ENCODE measurements at regions not wholly inside any gene's neighbourhood (a gene's known extent, or its start where the extent isn't known, plus 50 kb on each side); places are given as distances from the start of the nearest gene placed in this dataset.

GRCh38 chr14:53783256-53783655 is 173.4 kb downstream of the BMP4 start:
- H3K27ac ChIP-seq, result no peak overlapping the region
- POLR2A ChIA-PET, result no interaction called here
- no peak for ATAC-seq
- no peaks in the 10 kb centered on the region for H3K4me1 ChIP-seq
- no peak for FAIRE-seq
- no peak for TF ChIP-seq PHF8 (IDR thresholded peaks at IDR 0.05; ENCODE audit: borderline replicate concordance, low read depth)
- no peak for TF ChIP-seq HOXB5 (CRISPR knock-in tag; IDR thresholded peaks at IDR 0.05)
- no peak for TF ChIP-seq RAD21 (conservative IDR thresholded peaks at IDR 0.05 in 1 of 2, IDR thresholded peaks at IDR 0.05 in 1 of 2)
- peaks cover 7% of the 10 kb centered on the region; the same call in 1 of the 3 replicates for H3K9me3 ChIP-seq
- no peak for DNase-seq (ENCODE audit: low read depth in 1 of 2, low spot score in 1 of 2)
- no peak overlapping the region for H3K4me2 ChIP-seq
- no peak overlapping the region for H3K4me3 ChIP-seq
- CTCF ChIA-PET, result no interaction called here

GRCh38 chr14:53780051-53780555 is 176.5 kb downstream of the BMP4 start:
- Histone ChIP-seq H3K4me2 (no peak overlapping the region), H3K4me3 (no peak overlapping the region), H3K27ac (no peak overlapping the region), H3K9me3 (peaks cover 4% of the 10 kb centered on the region; the same call in 1 of the 3 replicates), H3K4me1 (no peaks in the 10 kb centered on the region)
- 95% methylated on average over 7 of the region's 7 CpGs for WGBS (ENCODE audit: missing lambda C conversion rate)
- POLR2A ChIA-PET, result no interaction called here
- CTCF ChIA-PET, result interaction anchor here (0.9 to 1.6 kb wide), 3 partner anchors 12 to 240 kb away, joined by 3 to 4 read pairs (median 3); no protein-coding TSS in a partner anchor
- FAIRE-seq, result no peak
- TF ChIP-seq POLR2AphosphoS2 (conservative IDR thresholded peaks at IDR 0.05; ENCODE audit: low read length), result no peak
- ATAC-seq, result no peak
- DNase-seq (ENCODE audit: low read depth in 1 of 2, low spot score in 1 of 2), result no peak

- Histone ChIP-seq H3K9me3 (no peaks in the 10 kb centered on the region; the same call in 2 of the 3 replicates), H3K4me2 (no peak overlapping the region), H3K4me3 (no peak overlapping the region), H3K4me1 (no peaks in the 10 kb centered on the region), H3K27ac (no peak overlapping the region)
- CTCF ChIA-PET, result interaction anchor here (0.9 to 1.6 kb wide), 3 partner anchors 11 to 239 kb away, joined by 3 to 4 read pairs (median 3); no protein-coding TSS in a partner anchor
- ATAC-seq, result no peak
- 69% methylated on average over 2 of the region's 2 CpGs for WGBS (ENCODE audit: missing lambda C conversion rate)
- TF ChIP-seq MYC (IDR thresholded peaks at IDR 0.05; ENCODE audit: borderline replicate concordance, low read length) (no peak), NPAS2 (CRISPR knock-in tag; IDR thresholded peaks at IDR 0.05; ENCODE audit: borderline replicate concordance) (no peak), JUNB (IDR thresholded peaks at IDR 0.05) (no peak), CEBPB (IDR thresholded peaks at IDR 0.05) (no peak), MAX (IDR thresholded peaks at IDR 0.05) (no peak), SMC3 (IDR thresholded peaks at IDR 0.05) (no peak), ATOH8 (CRISPR knock-in tag; IDR thresholded peaks at IDR 0.05; ENCODE audit: low read depth) (no peak), EHF (CRISPR knock-in tag; IDR thresholded peaks at IDR 0.05) (no peak), JUN (IDR thresholded peaks at IDR 0.05) (no peak), KDM5A (IDR thresholded peaks at IDR 0.05) (no peak), MAFK (IDR thresholded peaks at IDR 0.05; ENCODE audit: partially characterized antibody) (no peak), USF2 (IDR thresholded peaks at IDR 0.05) (no peak), HOXB13 (CRISPR knock-in tag; IDR thresholded peaks at IDR 0.05; ENCODE audit: low read depth) (no peak), HOXB5 (CRISPR knock-in tag; IDR thresholded peaks at IDR 0.05) (no peak), BHLHE40 (IDR thresholded peaks at IDR 0.05; ENCODE audit: low read depth, low read length) (no peak), ZC3H11A (IDR thresholded peaks at IDR 0.05) (no peak), CHD2 (IDR thresholded peaks at IDR 0.05; ENCODE audit: low read length, partially characterized antibody) (no peak), POLR2AphosphoS2 (conservative IDR thresholded peaks at IDR 0.05; ENCODE audit: low read length) (no peak), EHMT2 (IDR thresholded peaks at IDR 0.05; ENCODE audit: low read depth) (no peak)
- no peak for FAIRE-seq
- POLR2A ChIA-PET, result no interaction called here
- DNase-seq (ENCODE audit: low read depth in 1 of 2, low spot score in 1 of 2), result no peak
Measured at GRCh38 chr14:53779301-53779700, 177.3 kb downstream of the BMP4 start.

Data from A549 (cell line).